ENCODE measurements at regions not wholly inside any gene's neighbourhood (a gene's known extent, or its start where the extent isn't known, plus 50 kb on each side); places are given as distances from the start of the nearest gene placed in this dataset.

DNA sequence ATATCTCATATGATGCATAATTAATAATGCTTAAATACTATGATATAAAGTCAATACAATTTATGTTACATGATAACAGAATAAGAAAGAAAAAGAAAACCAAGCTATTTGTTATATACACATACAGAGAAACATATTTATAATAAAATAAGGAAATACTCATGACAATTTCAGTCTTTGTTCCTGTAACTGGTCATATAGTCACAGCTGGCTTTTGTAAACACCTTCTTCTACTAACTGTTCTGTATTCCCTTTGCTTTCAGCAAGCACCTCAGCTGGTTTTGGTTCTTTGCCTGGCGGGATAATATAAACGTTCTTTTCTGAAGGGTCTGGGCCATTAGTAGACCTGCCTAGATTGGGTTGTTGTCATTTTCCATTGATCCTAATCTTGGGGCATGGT, 158.5 kb downstream of the COPS8 start:
- no peak for DNase-seq

DNA sequence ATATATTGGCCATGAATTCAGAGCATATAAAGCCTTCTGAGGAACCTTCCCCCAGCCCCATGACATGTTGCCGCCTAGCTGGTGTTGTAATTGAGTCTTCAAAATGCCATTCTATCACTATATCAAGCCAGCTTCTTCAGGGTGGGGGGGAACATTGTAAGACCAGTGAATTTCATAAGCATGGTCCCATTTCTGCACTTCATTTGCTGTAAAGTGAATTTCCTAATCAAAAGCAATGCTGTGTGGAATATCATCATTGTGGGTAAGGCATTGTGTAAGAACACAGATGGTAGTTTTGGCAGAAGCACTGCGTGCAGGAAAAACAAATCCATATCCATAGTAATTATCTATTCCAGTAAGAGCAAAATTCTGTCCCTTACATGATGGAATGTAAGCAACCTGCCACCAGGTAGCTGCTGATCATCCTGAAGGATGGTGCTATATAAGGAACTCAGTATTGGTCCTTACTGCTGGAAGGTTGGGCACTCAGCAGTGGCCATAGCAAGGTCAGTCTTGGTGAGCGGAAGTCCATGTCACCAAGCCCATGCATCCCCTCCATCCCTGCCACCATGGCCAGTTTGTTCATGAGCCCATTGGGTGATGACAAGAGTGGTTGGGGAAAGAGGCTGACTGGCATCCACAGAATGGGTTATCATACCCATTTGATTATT, 159.4 kb downstream of the COPS8 start:
- no peak for DNase-seq

DNA sequence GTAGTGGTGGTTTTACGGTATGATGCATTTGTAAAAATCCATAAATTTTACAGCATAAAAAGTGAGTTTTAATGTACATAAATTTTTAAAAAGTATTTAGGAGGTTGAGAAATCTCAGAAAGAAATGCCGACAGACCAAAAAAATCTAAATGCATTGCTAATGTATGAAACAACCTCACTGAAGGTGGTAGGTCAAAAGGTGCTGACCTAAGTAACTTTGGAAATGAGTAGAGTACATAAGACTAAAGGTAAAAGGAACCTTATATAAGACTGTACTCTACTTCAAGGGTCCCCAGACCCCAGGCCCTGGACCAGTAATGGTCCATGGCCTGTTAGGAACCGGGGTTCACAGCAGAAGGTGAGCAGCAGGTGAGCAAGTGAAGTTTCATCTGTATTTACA, 163.4 kb downstream of the COL6A3 start:
- DNase-seq = no peak

GRCh38 chr2:237251986-237252385, 162.0 kb downstream of the COL6A3 start:
- DNase-seq = no peak

GRCh38 chr2:237253046-237253702, 160.8 kb downstream of the COL6A3 start:
- no peak for DNase-seq

- DNase-seq = no peak
These were observed 159.5 kb downstream of the COL6A3 start for GRCh38 chr2:237254369-237254861.

- no peak for DNase-seq
These were observed 158.9 kb downstream of the COL6A3 start for GRCh38 chr2:237254911-237255578.

DNA sequence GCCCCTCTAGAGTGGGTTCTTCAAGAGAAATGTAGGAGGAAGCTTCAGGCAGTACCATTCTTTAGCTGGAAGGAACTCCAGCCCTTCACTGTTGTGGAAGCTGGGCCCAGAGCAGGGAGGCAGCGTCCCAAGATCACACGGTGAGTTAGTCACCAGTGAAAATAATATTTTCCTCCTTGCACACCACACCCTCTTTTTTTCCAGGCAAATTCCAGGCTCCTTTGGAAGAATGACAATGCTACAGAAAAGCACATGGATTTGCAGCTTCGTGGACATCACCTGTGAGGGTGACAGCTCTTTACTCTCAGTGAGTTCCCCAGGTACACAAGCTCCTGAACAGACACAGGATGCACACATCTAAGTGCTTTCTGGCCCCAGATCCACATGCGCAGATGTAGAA, 157.1 kb downstream of the COL6A3 start:
- DNase-seq = no peak

- DNase-seq = no peak
These were observed 156.5 kb downstream of the COL6A3 start for GRCh38 chr2:237257471-237257951.

GRCh38 chr2:237258116-237258515, 155.8 kb downstream of the COL6A3 start:
- no peak for DNase-seq

GRCh38 chr2:237258615-237259014, 155.3 kb downstream of the COL6A3 start:
- no peak for DNase-seq

- no peak for DNase-seq
These were observed 154.8 kb downstream of the COL6A3 start for GRCh38 chr2:237259201-237259600.

DNA sequence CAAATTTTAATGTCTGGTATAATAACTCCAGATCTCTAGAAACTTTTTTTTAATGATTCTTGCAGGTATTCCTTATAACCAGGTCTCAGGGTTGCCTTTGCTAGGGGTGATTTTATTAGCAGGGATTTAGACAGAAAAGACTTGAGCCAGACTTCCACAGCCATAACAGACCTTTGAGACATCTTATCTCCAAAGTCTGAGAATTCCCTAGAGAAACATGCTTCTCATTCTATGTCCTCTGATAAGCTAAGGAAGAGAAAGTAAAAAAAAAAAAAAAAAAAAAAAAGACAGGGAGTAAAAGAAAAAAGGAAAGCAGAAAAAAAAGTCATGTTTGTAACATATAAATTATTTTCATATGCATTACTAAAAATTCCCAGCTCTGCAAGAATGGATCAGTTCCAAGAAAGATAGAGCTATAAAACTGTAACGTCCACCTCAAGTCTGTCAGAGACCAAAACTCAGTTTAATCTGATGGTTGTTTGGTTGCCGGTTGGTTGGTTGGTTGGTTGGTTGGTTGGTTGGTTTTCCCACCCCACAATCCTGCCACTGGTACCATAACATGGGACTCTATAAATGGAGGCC, 153.8 kb downstream of the COL6A3 start:
- no peak for DNase-seq

DNA sequence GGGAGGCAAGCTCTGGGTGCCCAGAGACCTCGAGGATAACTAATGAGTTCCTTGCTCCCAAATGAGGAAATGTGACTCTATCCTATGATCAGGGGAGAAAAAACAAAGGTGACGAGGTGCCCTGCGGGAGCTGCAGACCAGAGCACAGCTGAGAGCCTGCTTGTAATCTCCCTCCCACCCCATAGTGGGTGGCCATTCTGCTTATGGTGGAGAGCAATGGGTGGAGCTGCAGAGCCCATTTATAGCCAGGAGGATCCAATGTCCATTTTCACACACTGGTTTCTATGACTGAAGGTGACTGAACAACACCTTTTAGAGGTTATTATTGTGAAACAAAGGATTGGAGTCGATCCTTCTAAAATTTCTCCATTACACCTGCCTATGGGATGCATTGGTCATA, 153.3 kb downstream of the COL6A3 start:
- no peak for DNase-seq

- no peak for DNase-seq
These were observed 152.6 kb downstream of the COL6A3 start for GRCh38 chr2:237261327-237261726.

DNA sequence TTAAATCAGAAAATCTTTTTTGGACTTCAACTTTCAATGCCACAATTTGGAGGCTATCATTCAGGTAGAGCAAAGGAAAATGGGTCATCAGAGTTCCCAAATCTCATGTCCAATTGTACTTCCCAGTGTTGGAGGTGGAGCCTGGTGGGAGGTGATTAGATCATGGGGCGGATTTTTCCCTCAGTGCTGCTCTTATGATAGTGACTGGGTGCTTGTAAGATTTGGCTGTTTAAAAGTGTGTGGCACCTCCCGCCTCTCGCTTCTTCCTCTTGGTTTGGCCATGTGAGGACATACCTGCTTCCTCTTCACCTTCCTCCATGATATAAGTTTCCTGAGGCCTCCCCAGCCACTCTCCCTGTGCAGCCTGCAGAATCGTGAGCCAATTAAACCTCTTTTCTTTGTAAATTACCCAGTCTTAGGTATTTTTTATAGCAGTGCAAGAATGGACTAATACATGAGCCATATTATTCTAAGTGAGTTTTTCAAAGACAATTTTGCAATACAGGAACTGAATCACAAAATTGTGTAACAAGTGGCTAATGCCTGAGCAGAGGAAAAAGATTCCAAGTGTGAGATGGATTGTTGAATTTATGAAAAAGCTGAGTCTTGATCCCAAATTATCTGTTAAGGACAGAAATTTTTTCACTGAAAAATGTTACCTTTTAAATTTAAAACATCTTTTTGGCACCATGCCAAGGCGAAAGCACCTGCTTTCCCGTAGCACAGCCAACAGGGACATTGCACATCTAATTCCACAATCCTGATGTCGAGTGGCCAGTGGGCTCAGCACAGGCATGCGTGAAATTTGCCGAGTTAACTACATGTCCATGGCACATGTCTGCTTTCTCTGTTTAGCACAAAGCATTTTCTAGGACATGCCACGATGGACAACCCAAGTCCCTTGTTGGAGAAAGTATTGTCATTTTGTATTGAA, 150.9 kb downstream of the COL6A3 start:
- DNase-seq = no peak

GRCh38 chr2:237264480-237265219, 149.3 kb downstream of the COL6A3 start:
- DNase-seq = no peak

- no peak for DNase-seq
These were observed 145.8 kb downstream of the COL6A3 start for GRCh38 chr2:237268004-237268708.

DNA sequence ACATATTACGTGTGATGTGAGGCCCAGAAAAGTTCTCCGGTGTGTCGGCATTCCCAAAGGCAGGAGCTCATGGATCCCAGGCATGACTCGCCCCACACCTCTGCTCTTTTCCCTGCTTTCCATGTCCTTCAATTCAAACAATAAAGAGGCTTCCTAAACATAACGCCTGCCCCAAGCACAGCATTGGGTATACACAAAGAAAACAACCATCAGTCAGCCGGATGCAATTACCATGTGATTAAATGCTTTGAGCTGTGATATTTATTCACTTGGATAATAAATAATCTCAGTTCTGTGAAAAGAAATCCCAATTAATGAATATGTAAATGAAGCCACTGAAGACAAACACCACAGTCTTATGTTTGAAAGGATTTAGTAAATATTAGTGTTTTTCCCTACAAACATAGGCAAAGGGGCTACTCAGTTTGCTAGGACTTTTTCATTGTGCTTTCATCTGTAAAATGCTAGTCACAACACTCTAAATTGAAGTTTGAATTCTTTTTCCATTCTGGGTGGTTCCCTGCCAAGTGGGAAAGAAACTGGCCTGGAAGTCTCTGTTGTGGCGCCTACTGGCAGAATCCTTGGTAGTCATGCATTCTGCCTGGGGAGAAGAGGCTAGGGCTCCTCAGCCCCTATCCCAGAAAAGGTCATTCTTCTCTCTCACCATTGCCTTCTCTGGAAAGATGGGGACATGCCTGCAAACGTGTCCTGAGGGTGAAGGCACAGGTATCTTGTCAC, 144.7 kb downstream of the COL6A3 start:
- no peak for DNase-seq

DNA sequence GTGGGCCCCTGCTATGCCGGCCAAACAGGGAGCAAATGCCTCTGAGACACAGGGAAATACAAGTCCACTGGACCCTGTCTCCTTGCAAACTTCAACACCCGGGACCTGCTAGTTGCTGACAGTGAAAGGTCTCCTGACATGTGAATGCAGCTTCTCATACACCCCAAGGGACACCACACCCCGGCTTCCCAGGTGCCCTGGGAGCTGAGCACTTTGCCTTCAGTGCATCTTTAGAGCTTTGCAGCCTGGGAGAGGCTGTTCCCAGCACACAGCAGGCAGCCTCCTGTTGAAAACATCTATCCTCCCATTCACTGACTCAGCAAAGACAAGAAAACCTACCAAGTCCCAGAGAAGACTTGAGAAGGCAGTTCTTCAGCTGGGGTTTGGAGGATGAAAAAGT, 143.4 kb downstream of the COL6A3 start:
- DNase-seq = no peak

Data from left kidney (tissue), 1 donor.